ENCODE measurements at regions not wholly inside any gene's neighbourhood (a gene's known extent, or its start where the extent isn't known, plus 50 kb on each side); places are given as distances from the start of the nearest gene placed in this dataset.

DNA sequence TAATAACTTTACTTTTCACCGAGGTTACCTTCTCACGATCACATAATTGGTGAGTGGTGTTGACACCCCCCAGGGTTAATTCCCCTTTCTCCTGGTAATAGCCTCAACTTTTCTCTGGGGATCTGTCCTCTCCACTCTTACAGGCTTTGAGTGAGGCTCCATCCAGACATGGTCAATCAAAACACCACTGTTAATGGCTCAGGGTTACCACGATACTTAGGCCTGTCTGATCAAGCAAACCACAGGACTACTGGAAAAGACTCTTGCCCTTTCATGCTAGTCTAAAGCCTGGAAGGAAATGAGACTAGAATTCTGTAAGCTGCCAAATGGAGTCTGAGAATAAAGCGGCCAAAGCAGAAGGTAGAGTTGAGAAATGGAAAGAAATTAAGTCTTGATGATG lies 56.5 kb upstream of the STT3B start:
- no peak for TF ChIP-seq CTCF (IDR thresholded peaks at IDR 0.05; ENCODE audit: insufficient read depth, low read length, poor library complexity, severe bottlenecking)
- DNase-seq (ENCODE audit: extremely low read depth, insufficient read length), result no peak

DNA sequence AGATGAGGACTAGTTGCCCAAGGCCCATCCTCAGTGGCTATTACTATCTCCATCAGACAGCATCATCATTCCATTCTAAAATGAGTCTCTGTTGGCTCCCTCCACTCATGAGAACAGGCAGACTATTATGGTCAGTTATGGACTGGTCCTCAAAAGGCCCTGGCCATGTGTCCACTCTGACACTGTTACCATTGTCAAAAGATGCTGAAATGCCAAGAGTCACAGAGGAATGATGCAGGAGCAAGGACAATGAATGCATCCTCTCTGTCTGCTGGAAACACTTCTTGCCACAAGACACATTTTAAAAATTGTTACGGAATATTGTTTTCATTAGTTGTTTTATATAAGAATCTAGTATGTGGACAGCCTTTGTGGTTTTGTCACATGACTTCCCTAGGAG lies 53.3 kb upstream of the STT3B start:
- H3K4me3 ChIP-seq (replicated peaks; ENCODE audit: low read depth, low read length), result no peak overlapping the region
- DNase-seq (ENCODE audit: extremely low read depth, insufficient read length), result no peak
- no peak for TF ChIP-seq CTCF (IDR thresholded peaks at IDR 0.05; ENCODE audit: insufficient read depth, low read length, poor library complexity, severe bottlenecking)

More for the DNA sequence above, 56.5 kb upstream of the STT3B start:
- Histone ChIP-seq H3K27me3 (replicated peaks; ENCODE audit: control insufficient read depth, insufficient read depth, low read length) (no peaks in the 10 kb centered on the region), H3K36me3 (ENCODE audit: control insufficient read depth, insufficient read depth, low read length) (no peaks in the 10 kb centered on the region), H3K4me3 (replicated peaks; ENCODE audit: low read depth, low read length) (no peak overlapping the region)

GRCh38 chr3:31481697-31482096 lies 51.0 kb upstream of the STT3B start:
- DNase-seq (ENCODE audit: extremely low read depth, insufficient read length), result no peak
- no peaks in the 10 kb centered on the region for H3K27me3 ChIP-seq (replicated peaks; ENCODE audit: control insufficient read depth, insufficient read depth, low read length)
- no peak for TF ChIP-seq CTCF (IDR thresholded peaks at IDR 0.05; ENCODE audit: insufficient read depth, low read length, poor library complexity, severe bottlenecking)
- no peaks in the 10 kb centered on the region for H3K36me3 ChIP-seq (ENCODE audit: control insufficient read depth, insufficient read depth, low read length)
- no peak overlapping the region for H3K4me3 ChIP-seq (replicated peaks; ENCODE audit: low read depth, low read length)

More for the DNA sequence above, 53.3 kb upstream of the STT3B start:
- Histone ChIP-seq H3K27me3 (replicated peaks; ENCODE audit: control insufficient read depth, insufficient read depth, low read length) (no peaks in the 10 kb centered on the region), H3K36me3 (ENCODE audit: control insufficient read depth, insufficient read depth, low read length) (no peaks in the 10 kb centered on the region)

- no peaks in the 10 kb centered on the region for H3K36me3 ChIP-seq (ENCODE audit: control insufficient read depth, insufficient read depth, low read length)
- H3K27me3 ChIP-seq (replicated peaks; ENCODE audit: control insufficient read depth, insufficient read depth, low read length), result no peaks in the 10 kb centered on the region
- no peak for DNase-seq (ENCODE audit: extremely low read depth, insufficient read length)
- TF ChIP-seq CTCF (IDR thresholded peaks at IDR 0.05; ENCODE audit: insufficient read depth, low read length, poor library complexity, severe bottlenecking), result no peak
- H3K4me3 ChIP-seq (replicated peaks; ENCODE audit: low read depth, low read length), result no peak overlapping the region
Measured at GRCh38 chr3:31482493-31483200, 50.1 kb upstream of the STT3B start.
